ENCODE measurements at regions not wholly inside any gene's neighbourhood (a gene's known extent, or its start where the extent isn't known, plus 50 kb on each side); places are given as distances from the start of the nearest gene placed in this dataset.
A peak's percentile ranks its signal among the peaks of the same experiment; 100 is the strongest.

DNA sequence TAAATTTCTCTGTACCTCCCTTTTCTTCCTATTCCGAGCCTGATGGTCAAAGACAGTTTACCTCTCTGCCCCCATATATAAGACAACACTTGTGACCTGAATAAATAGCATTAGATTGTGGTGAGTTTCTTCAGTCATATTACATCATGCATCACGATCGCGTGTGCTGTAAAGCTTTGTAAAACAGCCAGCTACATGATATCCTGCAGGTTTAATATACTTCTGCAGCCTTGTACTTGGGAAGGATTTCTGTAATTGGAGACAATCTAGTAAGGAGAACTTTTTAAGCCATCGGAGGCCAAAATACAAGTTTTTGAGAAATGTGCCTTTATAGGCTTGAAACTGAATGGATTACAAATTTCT is 711.8 kb upstream of the WWC1 start:
- H3K9me3 ChIP-seq (ENCODE audit: control insufficient read depth, low read length), result no peaks in the 10 kb centered on the region
- no peak overlapping the region for H3K14ac ChIP-seq (ENCODE audit: low read length in 2 of 2)
- H3K18ac ChIP-seq (ENCODE audit: low read depth in 1 of 2, low read length in 2 of 2), result no peak overlapping the region
- H3K4me2 ChIP-seq (ENCODE audit: low read length, poor library complexity, severe bottlenecking), result no peak overlapping the region
- peaks cover 5 to 37% of the 10 kb centered on the region in 2 experiments for H3K27me3 ChIP-seq (ENCODE audit: control insufficient read depth in 1 of 2, insufficient read depth in 1 of 2, low read length in 2 of 2)
- H4K91ac ChIP-seq (ENCODE audit: low read length), result no peak overlapping the region
- no peak overlapping the region for H2BK120ac ChIP-seq (ENCODE audit: low read depth, low read length)
- DNase-seq, result no peak
- no peak overlapping the region for H3K4ac ChIP-seq (ENCODE audit: low read depth in 1 of 2, low read length in 2 of 2)
- no peak overlapping the region for H3K23ac ChIP-seq (ENCODE audit: low read length in 2 of 2)
- no peak overlapping the region for H2BK12ac ChIP-seq (ENCODE audit: low read length in 2 of 2)
- no peak overlapping the region for H3K27ac ChIP-seq (ENCODE audit: low read length, poor library complexity, severe bottlenecking)
- no peaks in the 10 kb centered on the region for H3K36me3 ChIP-seq (ENCODE audit: control insufficient read depth in 1 of 2, insufficient read depth in 2 of 2, low read depth in 1 of 2, low read length in 2 of 2)
- H4K8ac ChIP-seq (ENCODE audit: low read length), result no peak overlapping the region
- no peak overlapping the region for H2BK5ac ChIP-seq (ENCODE audit: low read depth, low read length, poor library complexity, severe bottlenecking)
- H2AK5ac ChIP-seq (ENCODE audit: low read length, severe bottlenecking), result no peak overlapping the region
- no peak overlapping the region for H2BK15ac ChIP-seq (ENCODE audit: low read depth, poor library complexity, severe bottlenecking)
- no peak overlapping the region for H3K9ac ChIP-seq (ENCODE audit: low read length)
- 96% methylated on average over 4 of the region's 5 CpGs for WGBS
- H3K4me1 ChIP-seq (ENCODE audit: control insufficient read depth, insufficient read depth, low read depth, low read length), result no peaks in the 10 kb centered on the region
- H3K4me3 ChIP-seq (ENCODE audit: insufficient read depth in 1 of 2, low read depth in 1 of 2, low read length in 2 of 2), result no peak overlapping the region
- no peak overlapping the region for H2AFZ ChIP-seq (ENCODE audit: low read depth, low read length)
- no peaks in the 10 kb centered on the region for H3K79me1 ChIP-seq (replicated peaks; ENCODE audit: low read length, poor library complexity, severe bottlenecking)

- Histone ChIP-seq H2AFZ (ENCODE audit: low read depth, low read length) (no peak overlapping the region), H3K14ac (ENCODE audit: low read length in 2 of 2) (no peak overlapping the region)
- WGBS, result 98% methylated on average over 13 of the region's 13 CpGs
These were observed 710.8 kb upstream of the WWC1 start for GRCh38 chr5:167580608-167581007.

DNA sequence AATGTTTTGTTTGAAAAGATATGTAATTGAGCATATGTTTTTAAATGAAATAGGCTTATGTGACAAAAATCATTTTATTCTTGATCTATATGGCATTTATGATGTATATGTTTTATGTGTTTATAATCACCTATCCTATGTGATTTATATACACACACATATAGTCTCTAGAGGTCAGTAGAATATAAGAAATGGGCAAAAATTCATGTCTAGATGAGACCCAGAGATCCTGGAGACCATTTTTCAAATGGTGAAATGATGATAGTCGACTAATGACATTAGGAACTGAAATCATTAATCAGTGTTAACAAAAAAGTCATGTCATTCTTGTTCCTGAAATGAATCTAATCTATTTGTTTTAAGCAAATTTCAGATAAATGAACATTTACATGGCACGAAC is 709.2 kb upstream of the WWC1 start:
- Histone ChIP-seq H3K23ac (ENCODE audit: low read length in 2 of 2) (no peak overlapping the region), H2AK5ac (ENCODE audit: low read length, severe bottlenecking) (no peak overlapping the region), H2AFZ (ENCODE audit: low read depth, low read length) (no peak overlapping the region), H2BK5ac (ENCODE audit: low read depth, low read length, poor library complexity, severe bottlenecking) (no peak overlapping the region), H3K18ac (ENCODE audit: low read depth in 1 of 2, low read length in 2 of 2) (no peak overlapping the region), H3K27me3 (ENCODE audit: control insufficient read depth in 1 of 2, insufficient read depth in 1 of 2, low read length in 2 of 2) (peaks cover 0 to 12% of the 10 kb centered on the region in 2 experiments), H3K36me3 (ENCODE audit: control insufficient read depth in 1 of 2, insufficient read depth in 2 of 2, low read depth in 1 of 2, low read length in 2 of 2) (no peaks in the 10 kb centered on the region), H2BK15ac (ENCODE audit: low read depth, poor library complexity, severe bottlenecking) (no peak overlapping the region), H4K91ac (ENCODE audit: low read length) (no peak overlapping the region), H3K79me1 (replicated peaks; ENCODE audit: low read length, poor library complexity, severe bottlenecking) (no peaks in the 10 kb centered on the region), H3K9ac (ENCODE audit: low read length) (no peak overlapping the region), H3K14ac (ENCODE audit: low read length in 2 of 2) (no peak overlapping the region), H3K4me2 (ENCODE audit: low read length, poor library complexity, severe bottlenecking) (no peak overlapping the region), H4K8ac (ENCODE audit: low read length) (no peak overlapping the region), H3K4ac (ENCODE audit: low read depth in 1 of 2, low read length in 2 of 2) (no peak overlapping the region), H2BK120ac (ENCODE audit: low read depth, low read length) (no peak overlapping the region), H3K4me1 (ENCODE audit: control insufficient read depth, insufficient read depth, low read depth, low read length) (no peaks in the 10 kb centered on the region), H3K27ac (ENCODE audit: low read length, poor library complexity, severe bottlenecking) (no peak overlapping the region), H2BK12ac (ENCODE audit: low read length in 2 of 2) (no peak overlapping the region), H3K4me3 (ENCODE audit: insufficient read depth in 1 of 2, low read depth in 1 of 2, low read length in 2 of 2) (no peak overlapping the region), H3K9me3 (ENCODE audit: control insufficient read depth, low read length) (no peaks in the 10 kb centered on the region)
- WGBS, result no CpG with 5 or more reads among the region's 2 CpGs
- peak; percentile 22 for DNase-seq

More at GRCh38 chr5:167580608-167581007, 710.8 kb upstream of the WWC1 start:
- Histone ChIP-seq H3K9me3 (ENCODE audit: control insufficient read depth, low read length) (no peaks in the 10 kb centered on the region), H3K4me3 (ENCODE audit: insufficient read depth in 1 of 2, low read depth in 1 of 2, low read length in 2 of 2) (no peak overlapping the region), H3K23ac (ENCODE audit: low read length in 2 of 2) (no peak overlapping the region), H2AK5ac (ENCODE audit: low read length, severe bottlenecking) (no peak overlapping the region), H4K8ac (ENCODE audit: low read length) (no peak overlapping the region), H2BK120ac (ENCODE audit: low read depth, low read length) (no peak overlapping the region), H3K27ac (ENCODE audit: low read length, poor library complexity, severe bottlenecking) (no peak overlapping the region), H3K79me1 (replicated peaks; ENCODE audit: low read length, poor library complexity, severe bottlenecking) (no peaks in the 10 kb centered on the region), H2BK5ac (ENCODE audit: low read depth, low read length, poor library complexity, severe bottlenecking) (no peak overlapping the region), H3K4me1 (ENCODE audit: control insufficient read depth, insufficient read depth, low read depth, low read length) (no peaks in the 10 kb centered on the region), H3K27me3 (ENCODE audit: control insufficient read depth in 1 of 2, insufficient read depth in 1 of 2, low read length in 2 of 2) (peaks cover under 1 to 27% of the 10 kb centered on the region in 2 experiments), H4K91ac (ENCODE audit: low read length) (no peak overlapping the region), H2BK12ac (ENCODE audit: low read length in 2 of 2) (no peak overlapping the region), H3K9ac (ENCODE audit: low read length) (no peak overlapping the region), H2BK15ac (ENCODE audit: low read depth, poor library complexity, severe bottlenecking) (no peak overlapping the region), H3K4ac (ENCODE audit: low read depth in 1 of 2, low read length in 2 of 2) (no peak overlapping the region), H3K4me2 (ENCODE audit: low read length, poor library complexity, severe bottlenecking) (no peak overlapping the region), H3K18ac (ENCODE audit: low read depth in 1 of 2, low read length in 2 of 2) (no peak overlapping the region), H3K36me3 (ENCODE audit: control insufficient read depth in 1 of 2, insufficient read depth in 2 of 2, low read depth in 1 of 2, low read length in 2 of 2) (no peaks in the 10 kb centered on the region)
- DNase-seq, result no peak

GRCh38 chr5:167582886-167583285 is 708.6 kb upstream of the WWC1 start:
- no peak overlapping the region for H3K4me3 ChIP-seq (ENCODE audit: insufficient read depth in 1 of 2, low read depth in 1 of 2, low read length in 2 of 2)
- no peak overlapping the region for H2AK5ac ChIP-seq (ENCODE audit: low read length, severe bottlenecking)
- H3K18ac ChIP-seq (ENCODE audit: low read depth in 1 of 2, low read length in 2 of 2), result no peak overlapping the region
- H3K9ac ChIP-seq (ENCODE audit: low read length), result no peak overlapping the region
- WGBS, result 98% methylated on average over 5 of the region's 6 CpGs
- H3K79me1 ChIP-seq (replicated peaks; ENCODE audit: low read length, poor library complexity, severe bottlenecking), result no peaks in the 10 kb centered on the region
- H2BK15ac ChIP-seq (ENCODE audit: low read depth, poor library complexity, severe bottlenecking), result no peak overlapping the region
- no peaks in the 10 kb centered on the region for H3K4me1 ChIP-seq (ENCODE audit: control insufficient read depth, insufficient read depth, low read depth, low read length)
- H3K9me3 ChIP-seq (ENCODE audit: control insufficient read depth, low read length), result no peaks in the 10 kb centered on the region
- H4K91ac ChIP-seq (ENCODE audit: low read length), result no peak overlapping the region
- H3K23ac ChIP-seq (ENCODE audit: low read length in 2 of 2), result no peak overlapping the region
- DNase-seq, result no peak
- no peaks in the 10 kb centered on the region for H3K36me3 ChIP-seq (ENCODE audit: control insufficient read depth in 1 of 2, insufficient read depth in 2 of 2, low read depth in 1 of 2, low read length in 2 of 2)
- H3K27me3 ChIP-seq (ENCODE audit: control insufficient read depth in 1 of 2, insufficient read depth in 1 of 2, low read length in 2 of 2), result peaks cover 0 to 6% of the 10 kb centered on the region in 2 experiments
- H2BK12ac ChIP-seq (ENCODE audit: low read length in 2 of 2), result no peak overlapping the region
- H3K27ac ChIP-seq (ENCODE audit: low read length, poor library complexity, severe bottlenecking), result no peak overlapping the region
- no peak overlapping the region for H3K4ac ChIP-seq (ENCODE audit: low read depth in 1 of 2, low read length in 2 of 2)
- H4K8ac ChIP-seq (ENCODE audit: low read length), result no peak overlapping the region
- H2BK5ac ChIP-seq (ENCODE audit: low read depth, low read length, poor library complexity, severe bottlenecking), result no peak overlapping the region
- no peak overlapping the region for H2AFZ ChIP-seq (ENCODE audit: low read depth, low read length)
- H3K14ac ChIP-seq (ENCODE audit: low read length in 2 of 2), result no peak overlapping the region
- no peak overlapping the region for H2BK120ac ChIP-seq (ENCODE audit: low read depth, low read length)
- H3K4me2 ChIP-seq (ENCODE audit: low read length, poor library complexity, severe bottlenecking), result no peak overlapping the region
